M059J (cell line): ENCODE measurements at regions not wholly inside any gene's neighbourhood (a gene's known extent, or its start where the extent isn't known, plus 50 kb on each side); places are given as distances from the start of the nearest gene placed in this dataset.
A peak's percentile ranks its signal among the peaks of the same experiment; 100 is the strongest.
"Not testable (repeated sequence)": the region's sequence is repeated elsewhere in the genome, so short reads cannot be mapped to it uniquely, and the experiment has no call there.

Experiments used
- DNase-seq: peaks from one replicate; pipeline ENCODE4 v3.0.0-alpha.2; 2012; ENCODE audit warnings: low read depth

DNA sequence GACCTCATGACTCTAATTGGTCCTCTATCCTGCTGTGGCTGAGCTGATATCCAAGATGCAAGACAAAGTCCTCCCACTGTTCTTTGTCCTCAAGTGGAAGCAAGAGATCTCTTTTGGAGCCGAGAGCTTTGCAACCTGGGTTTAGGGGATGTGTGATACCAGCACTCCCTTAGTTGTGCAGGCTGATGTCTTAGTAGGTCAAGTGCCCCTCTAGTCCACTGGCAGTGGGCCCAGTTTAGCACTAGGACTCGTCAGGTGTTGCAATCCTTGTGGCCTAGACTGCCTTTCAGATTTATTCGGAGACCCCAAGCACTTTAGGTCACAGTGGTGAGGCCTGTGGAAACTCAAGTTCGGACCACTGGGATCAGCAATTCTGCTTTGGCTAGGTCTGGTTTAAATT lies 64.0 kb downstream of the GPRASP3 start:
- no peak for DNase-seq

DNA sequence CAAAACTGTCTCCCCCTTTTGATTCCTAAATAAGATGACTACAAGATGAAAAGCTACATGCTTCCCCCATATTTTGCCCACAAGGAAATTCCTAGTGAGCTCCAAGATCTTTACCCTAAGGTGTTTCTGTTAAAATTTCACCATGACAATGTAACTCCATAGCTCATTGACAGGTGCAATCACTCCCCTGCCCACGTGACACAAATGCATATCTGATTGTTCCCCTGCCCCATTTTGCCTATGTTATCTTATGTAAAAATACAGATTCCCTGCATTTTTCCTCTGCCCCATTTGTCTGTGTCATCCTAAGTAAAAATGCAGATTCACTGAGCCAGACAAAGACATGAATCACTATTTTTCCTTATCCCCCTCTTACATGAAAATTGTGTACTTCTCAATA lies 66.7 kb downstream of the GPRASP3 start:
- no peak for DNase-seq

DNA sequence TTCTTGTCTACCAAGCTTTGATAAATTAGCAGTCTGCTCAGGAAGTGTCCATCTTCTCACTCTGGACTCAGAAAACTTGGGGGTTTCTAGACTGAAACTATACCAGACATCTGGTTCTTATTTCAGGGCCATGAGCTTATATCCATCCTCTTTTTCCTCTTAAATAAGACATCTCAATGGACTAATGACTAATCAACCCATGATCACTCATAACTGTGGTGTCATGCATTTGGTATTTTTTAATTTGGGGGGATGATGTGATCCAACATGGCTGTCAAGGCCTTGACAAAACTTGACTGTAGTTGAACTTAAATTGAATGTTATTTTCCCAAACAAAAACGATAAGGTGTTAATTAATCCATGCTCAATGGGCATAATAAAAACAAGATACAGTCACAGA lies 87.8 kb downstream of the GPRASP3 start:
- peak; percentile 37 for DNase-seq

DNA sequence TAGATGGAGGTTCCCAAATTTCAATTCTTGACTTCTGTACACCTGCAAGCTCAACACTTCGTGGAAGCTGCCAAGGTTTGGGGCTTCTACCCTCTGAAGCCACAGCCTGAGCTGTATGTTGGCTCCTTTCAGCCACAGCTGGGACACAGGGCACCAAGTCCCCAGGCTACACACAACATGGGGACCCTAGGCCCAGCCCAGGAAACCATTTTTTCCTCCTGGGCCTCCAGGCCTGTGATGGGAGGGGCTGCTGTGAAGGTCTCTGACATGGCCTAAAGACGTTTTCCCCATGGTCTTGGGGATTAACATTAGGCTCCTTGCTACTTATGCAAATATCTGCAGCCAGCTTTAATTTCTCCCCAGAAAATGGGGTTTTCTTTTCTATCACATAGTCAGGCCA lies 97.7 kb downstream of the GPRASP3 start:
- DNase-seq = not testable (repeated sequence)

DNA sequence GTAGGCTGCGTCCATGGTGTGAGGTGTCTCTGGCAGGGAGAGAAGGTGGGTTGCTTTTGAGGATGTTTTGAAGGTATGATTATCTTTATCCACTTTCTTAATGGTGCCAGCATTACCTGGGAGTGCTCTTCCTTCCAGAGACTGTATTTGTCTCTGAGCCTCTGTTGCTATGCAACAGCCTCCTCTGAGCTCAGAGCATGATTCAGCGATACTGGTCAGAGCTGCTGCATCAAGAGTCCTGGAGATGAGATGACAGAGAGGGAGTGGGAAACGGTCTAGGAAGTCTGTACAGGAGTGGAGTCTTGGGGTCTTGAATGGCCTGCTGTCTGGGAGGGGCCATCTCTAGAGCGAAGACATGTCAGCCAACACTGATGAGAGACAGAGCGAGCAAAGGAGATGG lies 104.4 kb upstream of the RAB40AL start:
- DNase-seq = peak; percentile 93

DNA sequence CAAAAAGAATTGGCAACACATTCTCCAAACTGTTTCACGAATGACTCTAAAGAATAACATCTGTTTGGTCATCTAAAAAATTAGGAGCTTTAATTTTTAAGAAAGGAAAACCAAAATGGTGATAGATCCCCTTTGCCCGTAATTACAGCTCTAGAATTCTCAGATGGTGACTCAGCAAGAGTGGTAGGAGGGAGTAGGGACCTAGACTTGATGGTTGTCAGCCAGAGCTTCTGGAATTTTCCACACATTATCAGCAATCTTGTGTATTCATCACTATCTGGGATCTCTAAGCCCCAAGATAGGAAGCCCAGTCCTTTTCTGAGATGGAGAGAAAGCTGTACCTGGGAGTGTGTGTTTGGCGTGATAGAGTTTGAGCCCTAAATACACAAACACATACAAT lies 103.9 kb upstream of the RAB40AL start:
- DNase-seq = peak; percentile 79

DNA sequence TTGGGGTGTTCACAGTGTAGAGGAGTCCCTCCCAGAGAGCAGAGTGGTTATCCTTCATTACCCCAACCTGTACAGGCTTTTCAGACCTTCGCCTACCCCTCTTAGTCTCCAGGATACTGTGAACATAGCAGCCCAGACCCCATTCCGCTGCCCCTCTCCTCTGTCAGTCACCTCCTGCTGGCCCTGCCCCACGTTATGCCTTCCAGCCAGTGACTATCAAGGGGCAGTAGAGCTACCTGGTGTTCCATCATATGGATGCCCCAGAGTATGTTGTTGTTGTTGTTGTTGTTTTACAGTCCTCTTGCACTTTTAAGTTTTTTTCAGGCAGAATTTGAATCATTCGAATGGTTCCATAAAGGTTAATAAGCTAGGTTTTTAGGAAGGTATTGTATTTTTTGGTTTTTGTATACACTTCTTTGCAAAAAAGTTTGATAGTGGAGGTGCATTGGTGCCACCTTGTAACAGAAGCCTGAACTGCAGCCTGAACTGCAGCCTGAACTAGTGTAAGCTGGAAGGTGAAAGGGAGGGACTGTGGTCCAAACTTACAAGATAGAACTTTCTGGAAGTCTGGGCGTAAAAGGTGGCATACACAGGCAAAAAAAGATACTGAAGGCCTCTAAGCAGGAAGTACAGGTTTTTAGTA lies 101.4 kb upstream of the RAB40AL start:
- peak; percentile 35 for DNase-seq

DNA sequence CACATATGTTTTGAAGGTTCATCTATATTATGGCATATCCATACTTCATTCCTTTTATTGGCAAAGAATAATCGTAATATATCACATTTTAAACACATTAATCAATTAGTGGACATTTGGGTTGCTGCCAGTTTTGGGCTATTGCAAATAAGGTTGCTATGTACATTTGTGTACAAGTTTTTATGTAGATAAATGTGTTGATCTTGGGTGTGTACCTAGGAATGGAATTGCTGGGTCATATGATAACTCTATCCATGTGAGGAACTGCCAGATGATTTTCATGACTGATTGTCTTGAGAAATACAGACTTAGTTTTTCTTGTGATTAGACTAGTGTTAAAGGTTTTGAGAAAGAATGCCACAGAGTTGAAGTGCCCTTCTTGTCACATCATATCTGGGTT lies 99.2 kb upstream of the RAB40AL start:
- no peak for DNase-seq

DNA sequence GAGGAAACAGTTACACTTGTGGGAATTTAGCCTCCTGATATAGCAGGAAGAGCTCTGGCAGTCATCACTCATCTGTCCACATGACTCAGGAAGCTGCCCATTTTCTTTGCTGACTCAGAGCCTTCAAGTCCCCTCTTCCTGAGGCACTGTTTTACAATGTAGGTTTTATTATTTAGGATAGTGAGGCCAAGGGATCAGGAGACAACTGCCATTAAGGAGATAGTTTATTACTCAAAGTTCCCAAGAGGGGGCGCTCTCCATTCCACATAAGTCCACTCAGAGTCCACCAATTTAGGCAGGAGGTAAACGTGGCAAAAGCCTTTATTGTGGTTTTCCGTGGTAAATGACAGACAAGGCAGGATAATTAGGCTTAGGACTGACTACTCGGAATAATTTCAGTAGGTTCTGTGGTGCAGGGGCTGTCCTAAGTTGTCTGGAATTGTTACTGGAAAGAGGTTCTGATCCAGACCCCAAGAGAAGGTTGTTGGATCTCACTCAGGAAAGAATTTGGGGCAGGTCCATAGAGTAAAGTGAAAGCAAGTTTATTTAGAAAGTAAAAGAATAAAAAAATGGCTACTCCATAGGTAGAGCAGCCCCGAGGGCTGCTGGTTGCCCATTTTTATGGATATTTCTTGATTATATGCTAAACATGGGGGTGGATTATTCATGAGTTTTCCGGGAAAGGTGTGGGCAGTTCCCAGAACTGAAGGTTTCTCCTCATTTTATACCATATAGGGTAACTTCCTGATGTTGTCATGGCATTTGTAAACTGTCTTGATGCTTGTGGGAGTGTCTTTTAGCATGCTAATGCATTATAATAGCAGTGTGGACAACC lies 96.0 kb upstream of the RAB40AL start:
- DNase-seq = peak; percentile 81

DNA sequence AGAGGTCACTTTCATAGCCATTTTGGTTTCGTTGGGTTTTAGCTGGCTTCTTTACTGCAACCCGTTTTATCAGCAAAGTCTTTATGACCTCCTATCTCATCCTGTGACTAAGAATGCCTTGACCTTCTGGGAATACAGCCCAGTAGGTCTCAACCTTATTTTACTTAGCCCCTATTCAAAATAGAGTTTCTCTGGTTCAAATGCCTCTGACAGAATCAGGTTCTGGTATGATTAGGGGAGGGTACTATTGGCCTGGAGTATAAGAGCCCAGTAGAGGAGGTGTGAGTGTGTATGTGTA lies 95.4 kb upstream of the RAB40AL start:
- DNase-seq = no peak

DNA sequence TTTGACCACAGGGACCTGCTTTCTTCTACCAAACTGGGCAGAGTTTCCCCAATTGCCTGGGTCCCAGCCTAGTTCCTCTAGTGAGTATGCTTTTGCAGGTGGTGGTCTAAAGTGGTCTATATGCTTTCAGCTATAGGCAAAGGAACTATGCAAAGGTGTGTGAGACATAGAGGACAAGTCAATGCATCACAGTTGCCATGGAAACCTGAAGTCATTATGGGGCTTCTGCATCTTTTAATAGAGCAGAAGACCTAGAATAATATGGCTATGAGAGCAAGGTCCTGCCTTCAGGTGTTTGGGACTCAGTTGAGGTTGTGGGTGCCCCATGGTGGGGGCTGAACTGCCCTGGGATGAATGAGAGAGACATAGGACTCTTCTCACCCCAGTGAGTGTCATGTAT lies 92.1 kb upstream of the RAB40AL start:
- DNase-seq = no peak

DNA sequence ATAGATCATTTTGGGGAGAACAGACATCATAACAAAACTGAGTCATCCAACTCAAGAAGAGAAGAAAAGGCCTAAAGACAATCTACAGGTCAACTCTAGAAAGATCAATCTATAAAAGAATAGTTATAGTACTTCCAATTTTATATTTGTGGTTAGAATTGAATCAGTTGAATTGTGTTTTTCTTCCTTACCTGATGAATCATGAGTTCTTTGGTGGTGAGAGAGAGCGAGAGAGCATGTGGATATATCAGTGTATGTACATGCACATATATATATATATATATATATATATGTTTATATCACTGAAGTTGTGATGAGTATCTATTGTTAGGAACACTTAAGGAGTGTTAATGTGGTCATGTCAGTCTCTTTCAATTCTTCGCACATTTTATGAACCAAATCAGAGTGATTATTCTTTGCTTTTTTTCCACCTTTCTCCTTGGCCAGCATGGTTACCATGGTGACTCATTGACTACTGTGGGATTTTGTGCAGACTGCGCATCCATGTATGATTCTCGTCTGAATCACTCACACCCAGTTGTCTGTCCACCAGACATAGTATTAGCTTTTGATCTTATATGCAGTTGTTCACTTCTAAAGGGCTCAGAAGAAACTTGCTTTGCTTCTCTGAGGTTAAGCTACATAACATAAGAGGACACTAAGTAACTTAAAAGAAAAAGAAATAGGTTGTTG lies 90.4 kb upstream of the RAB40AL start:
- peak; percentile 54 for DNase-seq

DNA sequence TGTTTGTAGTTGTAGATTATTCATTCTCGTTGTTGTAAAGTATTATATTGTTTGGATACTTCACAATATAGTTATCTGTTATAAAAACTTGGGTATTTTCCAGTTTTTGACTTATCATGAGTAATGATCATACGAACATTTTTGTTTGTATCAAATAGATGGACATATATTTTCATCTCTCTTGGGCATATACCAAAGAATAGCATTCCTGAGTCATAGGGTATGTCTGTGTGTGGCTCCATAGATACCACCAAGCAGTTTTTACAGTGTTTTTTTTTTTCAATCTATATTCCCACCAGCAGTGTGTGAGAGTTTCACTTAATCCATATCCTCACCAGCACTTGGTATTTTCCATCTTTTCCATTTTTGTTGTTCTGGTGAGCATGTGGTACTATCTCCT lies 89.7 kb upstream of the RAB40AL start:
- DNase-seq = no peak

DNA sequence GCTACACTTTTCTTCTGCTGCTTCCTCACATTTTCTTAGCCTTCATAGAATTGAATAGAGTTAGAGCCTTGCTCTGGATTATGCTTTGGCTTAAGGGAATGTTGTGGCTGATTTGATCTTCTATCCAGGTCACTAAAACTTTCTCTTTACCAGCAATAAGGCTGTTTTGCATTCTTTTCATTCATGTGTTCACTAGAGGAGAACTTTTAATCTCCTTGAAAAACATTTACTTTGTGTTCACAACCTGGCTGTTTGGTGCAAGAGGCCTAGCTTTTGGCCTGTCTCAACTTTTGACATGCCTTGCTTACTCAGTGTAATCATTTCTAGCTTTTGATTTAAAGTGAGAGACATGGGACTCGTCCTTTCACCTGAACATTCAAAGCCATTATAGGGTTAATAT lies 87.7 kb upstream of the RAB40AL start:
- no peak for DNase-seq

DNA sequence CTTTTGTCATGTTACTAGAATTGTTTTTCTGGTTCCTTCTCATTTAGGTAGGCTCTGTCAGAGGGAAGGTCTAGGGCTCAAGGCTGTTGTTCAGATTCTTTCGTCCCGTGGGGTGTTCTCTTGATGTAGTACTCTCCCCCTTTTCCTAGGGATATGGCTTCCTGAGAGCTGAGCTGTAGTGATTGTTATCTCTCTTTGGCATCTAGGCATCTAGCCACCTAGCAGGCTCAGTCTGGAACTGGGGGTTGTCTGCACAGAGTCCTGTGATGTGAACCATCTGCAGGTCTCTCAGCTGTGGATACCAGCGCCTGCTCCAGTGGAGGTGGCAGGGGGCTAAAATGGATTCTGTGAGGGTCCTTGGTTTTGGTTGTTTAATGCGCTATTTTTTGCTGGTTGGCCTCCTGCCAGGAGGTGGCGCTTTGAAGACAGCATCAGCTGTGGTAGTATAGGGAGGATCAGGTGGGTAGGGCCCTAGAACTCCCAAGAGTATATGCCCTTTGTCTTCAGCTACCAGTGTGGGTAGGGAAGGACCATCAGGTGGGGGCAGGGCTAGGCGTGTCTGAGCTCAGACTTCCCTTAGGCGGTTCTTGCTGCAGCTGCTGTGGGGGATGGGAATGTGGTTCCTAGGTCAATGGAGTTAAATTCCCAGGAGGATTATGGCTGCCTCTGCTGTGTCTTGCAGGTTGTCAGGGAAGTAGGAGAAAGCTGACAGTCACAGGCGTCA lies 78.1 kb upstream of the RAB40AL start:
- peak; percentile 50 for DNase-seq

DNA sequence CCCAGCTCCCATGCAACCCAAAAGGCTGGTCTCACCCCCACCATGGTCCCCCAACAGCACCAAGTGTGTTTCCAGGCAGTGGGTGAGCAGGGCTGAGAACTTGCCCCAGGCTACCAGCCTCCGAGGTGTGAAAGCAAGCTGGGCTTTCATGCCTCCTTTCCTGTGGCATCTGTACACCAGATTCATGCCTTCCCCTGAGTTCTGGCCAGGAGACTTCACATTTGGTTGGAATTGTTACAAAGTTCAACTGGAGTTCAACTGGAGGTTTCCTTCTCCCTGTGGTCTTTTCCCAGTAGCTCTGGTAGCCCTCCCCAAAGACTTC lies 77.6 kb upstream of the RAB40AL start:
- DNase-seq = peak; percentile 20

DNA sequence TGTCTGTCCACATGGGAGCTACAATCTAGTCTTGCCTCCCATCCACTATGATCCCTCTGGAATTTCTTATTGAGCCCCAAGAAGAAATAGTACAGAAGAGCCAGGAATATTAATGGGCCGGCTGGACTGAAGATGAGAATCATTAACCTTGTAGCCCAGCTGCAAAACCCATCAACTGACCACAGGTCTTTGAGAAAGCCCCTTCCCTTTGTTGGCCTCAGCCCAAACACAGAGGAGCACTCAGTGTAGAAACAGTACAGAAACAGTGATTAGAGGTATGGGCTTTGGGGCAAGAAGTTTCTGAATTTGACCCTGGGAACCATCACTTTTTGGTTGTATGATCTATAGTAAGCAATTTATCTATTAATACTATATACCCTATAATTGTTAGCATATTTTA lies 76.8 kb upstream of the RAB40AL start:
- no peak for DNase-seq

DNA sequence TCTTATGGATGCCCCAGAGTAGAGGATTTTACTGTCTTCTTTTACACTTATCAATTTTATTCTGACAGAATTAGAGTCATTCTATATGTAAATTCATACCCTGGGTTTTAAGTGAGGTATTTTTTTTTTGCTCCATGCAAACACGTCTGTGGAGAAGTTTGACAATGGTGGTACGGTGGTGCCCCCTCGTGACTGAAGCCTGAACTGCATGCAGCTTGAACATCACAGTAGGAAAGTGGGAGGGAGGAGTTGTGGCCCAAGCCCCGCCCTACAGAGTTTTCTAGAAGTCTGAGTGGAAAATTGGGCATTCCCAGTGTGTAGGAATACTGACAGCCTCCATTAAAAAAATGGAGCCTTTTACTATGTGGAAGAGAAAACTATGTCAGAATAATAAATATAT lies 73.3 kb upstream of the RAB40AL start:
- DNase-seq = peak; percentile 77

DNA sequence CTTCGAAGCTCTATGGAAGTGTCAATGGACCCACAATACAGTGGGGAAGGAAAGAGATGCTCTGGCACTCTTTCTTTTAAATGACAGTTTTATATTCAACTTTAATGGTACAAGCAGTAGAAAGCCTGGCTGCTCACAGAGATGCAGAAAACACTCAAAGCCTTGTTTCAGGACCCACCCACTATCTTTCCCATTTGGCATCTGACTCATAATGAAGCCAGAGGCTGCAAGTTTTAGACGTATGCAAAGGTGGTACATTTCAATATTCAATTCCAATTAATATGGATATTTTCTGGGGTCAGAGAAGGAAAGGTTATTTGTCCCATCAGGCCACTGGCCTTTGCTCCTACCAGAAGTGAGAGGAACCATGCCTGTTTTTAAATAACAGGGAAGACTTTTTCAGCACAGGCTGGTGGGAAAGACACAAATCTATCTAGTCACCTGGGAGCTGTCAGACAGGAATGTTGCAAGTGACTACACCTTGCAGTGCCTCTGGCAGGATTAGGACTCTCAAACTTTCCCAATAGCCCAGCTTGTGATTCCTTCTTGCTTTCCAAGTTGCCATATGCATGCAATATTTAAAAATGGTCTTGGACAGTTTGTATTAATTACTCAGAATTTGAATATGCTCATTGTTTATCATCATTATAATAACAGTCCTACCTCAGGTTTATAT lies 70.0 kb upstream of the RAB40AL start:
- no peak for DNase-seq

DNA sequence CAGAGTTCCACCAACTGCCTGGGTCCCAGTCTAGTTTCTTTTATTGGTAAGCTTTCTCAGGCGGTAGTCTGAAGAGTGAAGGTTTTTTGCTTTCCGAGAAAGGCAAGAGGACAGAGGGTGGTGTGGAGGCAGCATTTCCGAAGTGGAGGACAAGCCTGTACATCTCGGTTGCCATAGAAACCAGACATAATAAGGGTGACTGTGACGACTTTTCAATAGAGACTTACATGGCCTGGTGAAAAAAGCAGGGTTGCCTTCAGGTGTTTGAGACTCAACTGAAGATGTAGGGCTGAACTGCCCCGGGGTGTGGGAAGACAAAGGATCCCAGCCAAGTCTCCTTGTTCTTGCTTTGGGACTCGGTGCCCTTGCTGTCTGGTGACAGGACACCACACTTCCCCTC lies 53.6 kb upstream of the RAB40AL start:
- no peak for DNase-seq
